ENCODE measurements at regions not wholly inside any gene's neighbourhood (a gene's known extent, or its start where the extent isn't known, plus 50 kb on each side); places are given as distances from the start of the nearest gene placed in this dataset.
"Not testable (repeated sequence)": the region's sequence is repeated elsewhere in the genome, so short reads cannot be mapped to it uniquely, and the experiment has no call there.

- Histone ChIP-seq H3K36me3 (no peaks in the 10 kb centered on the region), H3K9me3 (no peaks in the 10 kb centered on the region), H3K4me3 (no peak overlapping the region), H3K27ac (no peak overlapping the region), H3K4me1 (no peaks in the 10 kb centered on the region), H3K27me3 (peaks cover 28% of the 10 kb centered on the region), H3K9ac (ENCODE audit: low read depth in 2 of 2, low read length in 2 of 2) (no peak overlapping the region)
- no peak for TF ChIP-seq CTCF (IDR thresholded peaks at IDR 0.05)
- intact Hi-C loops (cut with DNase I) = no loop called here
- DNase-seq = no peak
Observed at GRCh38 chr12:65725376-65725775, 98.9 kb upstream of the HMGA2 start.

GRCh38 chr12:65728455-65728847 is 95.8 kb upstream of the HMGA2 start:
- no peak for DNase-seq
- H3K4me1 ChIP-seq = no peaks in the 10 kb centered on the region
- peaks cover 28% of the 10 kb centered on the region for H3K27me3 ChIP-seq

GRCh38 chr12:65728848-65729793 is 95.2 kb upstream of the HMGA2 start:
- Histone ChIP-seq H3K4me1 (no peaks in the 10 kb centered on the region), H3K36me3 (no peaks in the 10 kb centered on the region), H3K27me3 (peaks cover 28% of the 10 kb centered on the region), H3K27ac (no peak overlapping the region), H3K4me3 (no peak overlapping the region), H3K9me3 (no peaks in the 10 kb centered on the region), H3K9ac (ENCODE audit: low read depth in 2 of 2, low read length in 2 of 2) (peak overlapping the region in 1 of 2 donors; percentile 24)
- intact Hi-C loops (cut with DNase I) = no loop called here
- TF ChIP-seq CTCF (IDR thresholded peaks at IDR 0.05) = no peak
- no peak for DNase-seq

More at GRCh38 chr12:65728455-65728847, 95.8 kb upstream of the HMGA2 start:
- no peak overlapping the region for H3K4me3 ChIP-seq
- TF ChIP-seq CTCF (IDR thresholded peaks at IDR 0.05) = no peak
- H3K36me3 ChIP-seq = no peaks in the 10 kb centered on the region
- no peaks in the 10 kb centered on the region for H3K9me3 ChIP-seq
- H3K9ac ChIP-seq (ENCODE audit: low read depth in 2 of 2, low read length in 2 of 2) = no peak overlapping the region
- no peak overlapping the region for H3K27ac ChIP-seq
- intact Hi-C loops (cut with DNase I) = no loop called here

GRCh38 chr12:65731771-65732170 is 92.5 kb upstream of the HMGA2 start:
- Histone ChIP-seq H3K9ac (ENCODE audit: low read depth in 2 of 2, low read length in 2 of 2) (no peak overlapping the region), H3K4me1 (no peaks in the 10 kb centered on the region), H3K27ac (no peak overlapping the region), H3K36me3 (no peaks in the 10 kb centered on the region), H3K9me3 (no peaks in the 10 kb centered on the region), H3K4me3 (no peak overlapping the region), H3K27me3 (peaks cover 28% of the 10 kb centered on the region)
- no peak for DNase-seq
- intact Hi-C loops (cut with DNase I) = no loop called here
- TF ChIP-seq CTCF (IDR thresholded peaks at IDR 0.05) = no peak

- DNase-seq; H3K4me3 ChIP-seq; H3K4me1 ChIP-seq; H3K9ac ChIP-seq (ENCODE audit: low read depth in 2 of 2, low read length in 2 of 2); intact Hi-C loops (cut with DNase I); H3K9me3 ChIP-seq; H3K36me3 ChIP-seq; H3K27ac ChIP-seq: not testable (repeated sequence)
- H3K27me3 ChIP-seq = peaks cover 11% of the 10 kb centered on the region
Observed at GRCh38 chr12:65733643-65734042, 90.6 kb upstream of the HMGA2 start.

GRCh38 chr12:65734226-65734625 is 90.1 kb upstream of the HMGA2 start:
- Histone ChIP-seq H3K9ac (ENCODE audit: low read depth in 2 of 2, low read length in 2 of 2) (no peak overlapping the region), H3K4me3 (no peak overlapping the region), H3K27ac (no peak overlapping the region), H3K9me3 (no peaks in the 10 kb centered on the region), H3K27me3 (peaks cover 5% of the 10 kb centered on the region), H3K4me1 (no peaks in the 10 kb centered on the region), H3K36me3 (no peaks in the 10 kb centered on the region)
- intact Hi-C loops (cut with DNase I) = no loop called here
- no peak for DNase-seq
- no peak for TF ChIP-seq CTCF (IDR thresholded peaks at IDR 0.05)
